Fibroblast of villous mesenchyme (primary cell): ENCODE measurements at regions not wholly inside any gene's neighbourhood (a gene's known extent, or its start where the extent isn't known, plus 50 kb on each side); places are given as distances from the start of the nearest gene placed in this dataset.

Experiments used
- DNase-seq: peaks from one replicate; pipeline ENCODE4 v3.0.0-alpha.2; 2010; ENCODE audit warnings: low read depth
- H3K4me3 ChIP-seq: 2 replicates; pipeline ENCODE4 v1.5.1; 2011; ENCODE audit warnings: low read depth, mild to moderate bottlenecking, low read length
- CTCF ChIP-seq: IDR thresholded peaks from 2 replicates; pipeline ENCODE4 v1.5.1; 2012; ENCODE audit warnings: low read depth, mild to moderate bottlenecking, low read length; ENCODE audit not compliant: insufficient read depth

DNA sequence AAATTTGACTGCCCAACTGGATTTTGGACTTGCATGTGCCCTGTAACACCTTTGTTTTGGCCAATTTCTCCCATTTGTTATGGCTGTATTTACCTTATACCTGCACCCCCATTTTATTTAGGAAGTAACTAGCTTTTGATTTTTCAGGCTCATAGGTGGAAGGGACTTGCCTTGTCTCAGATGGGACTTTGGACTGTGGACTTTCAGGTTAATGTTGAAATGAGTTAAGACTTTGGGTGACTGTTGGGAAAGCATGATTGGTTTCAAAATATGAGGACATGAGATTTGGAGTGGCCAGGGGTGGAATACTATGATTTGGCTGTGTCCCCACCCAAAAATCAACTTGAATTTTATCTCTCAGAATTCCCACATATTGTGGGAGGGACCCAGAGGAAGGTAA lies 490.2 kb downstream of the PRR16 start:
- no peak overlapping the region for H3K4me3 ChIP-seq
- no peak for DNase-seq
- TF ChIP-seq CTCF: no peak

DNA sequence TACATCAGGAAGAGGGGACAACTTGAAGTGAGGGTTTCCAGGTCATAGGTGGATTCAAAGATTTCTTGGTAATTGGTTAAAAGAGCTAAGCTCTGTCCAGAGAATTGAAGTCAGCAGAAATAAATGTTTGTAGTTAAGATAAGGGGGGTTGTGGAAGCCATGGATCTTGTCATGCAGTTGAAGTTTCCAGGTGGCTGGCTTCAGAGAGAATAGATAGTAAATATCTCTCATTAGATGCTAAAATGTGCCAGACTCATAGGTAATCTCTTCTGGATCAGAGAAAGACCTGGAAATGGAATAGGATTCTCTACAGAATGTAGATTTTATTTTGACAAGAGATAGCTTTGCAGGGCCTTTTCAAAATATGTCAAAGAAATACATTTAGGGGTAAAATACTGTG lies 491.7 kb downstream of the PRR16 start:
- TF ChIP-seq CTCF: no peak
- no peak overlapping the region for H3K4me3 ChIP-seq
- no peak for DNase-seq

- TF ChIP-seq CTCF: no peak
Measured at GRCh38 chr5:120958877-120959485, 494.9 kb downstream of the PRR16 start.

GRCh38 chr5:120960510-120960909 lies 496.4 kb downstream of the PRR16 start:
- TF ChIP-seq CTCF: no peak
- no peak overlapping the region for H3K4me3 ChIP-seq
- no peak for DNase-seq

More at GRCh38 chr5:120958877-120959485, 494.9 kb downstream of the PRR16 start:
- no peak for DNase-seq
- no peak overlapping the region for H3K4me3 ChIP-seq

DNA sequence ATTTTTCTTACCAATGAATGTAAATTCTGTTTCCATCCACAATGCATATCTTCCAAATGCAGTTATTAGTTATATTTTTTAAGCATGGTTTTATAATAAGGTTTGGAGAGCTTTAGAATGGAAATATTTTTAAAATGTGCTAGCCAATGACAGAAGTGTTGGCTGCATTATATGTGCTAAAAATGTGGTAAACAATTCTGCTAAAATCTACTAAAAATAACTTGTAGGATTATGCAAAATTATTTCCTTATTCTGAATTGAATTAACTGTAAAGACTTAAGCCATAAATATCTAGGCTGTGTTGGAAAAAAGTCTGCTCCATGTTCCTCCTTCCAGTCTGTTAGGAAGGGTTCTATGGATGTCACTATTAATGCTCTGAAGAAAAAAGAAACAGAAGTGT lies 503.3 kb downstream of the PRR16 start:
- no peak overlapping the region for H3K4me3 ChIP-seq
- no peak for DNase-seq
- no peak for TF ChIP-seq CTCF

- TF ChIP-seq CTCF: no peak
- DNase-seq: no peak
- no peak overlapping the region for H3K4me3 ChIP-seq
Measured at GRCh38 chr5:120974690-120975089, 510.6 kb downstream of the PRR16 start.

DNA sequence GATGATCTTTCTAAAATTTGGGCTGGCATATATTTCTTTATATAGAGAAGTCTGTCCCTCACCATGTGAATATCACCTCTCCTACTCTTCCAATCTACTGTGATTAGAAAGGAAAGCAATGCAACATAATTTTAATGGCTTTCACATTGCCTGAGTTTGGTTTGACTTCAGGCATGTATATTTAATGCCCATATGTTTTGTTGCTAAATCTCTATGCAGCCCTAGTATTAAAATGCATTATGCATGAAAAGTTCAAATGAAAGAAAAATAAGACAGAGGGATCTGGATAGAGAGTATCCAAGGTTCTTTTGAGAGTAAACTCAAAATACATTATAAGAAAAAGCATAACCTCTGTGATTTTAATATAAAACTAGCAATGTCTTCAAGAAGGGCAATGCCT lies 518.3 kb downstream of the PRR16 start:
- no peak for TF ChIP-seq CTCF
- DNase-seq: no peak
- no peak overlapping the region for H3K4me3 ChIP-seq
